ENCODE measurements at regions not wholly inside any gene's neighbourhood (a gene's known extent, or its start where the extent isn't known, plus 50 kb on each side); places are given as distances from the start of the nearest gene placed in this dataset.

- TF ChIP-seq CTCF (conservative IDR thresholded peaks at IDR 0.05; ENCODE audit: low read depth in 2 of 2): no peak
- TF ChIP-seq, protein P1, sequence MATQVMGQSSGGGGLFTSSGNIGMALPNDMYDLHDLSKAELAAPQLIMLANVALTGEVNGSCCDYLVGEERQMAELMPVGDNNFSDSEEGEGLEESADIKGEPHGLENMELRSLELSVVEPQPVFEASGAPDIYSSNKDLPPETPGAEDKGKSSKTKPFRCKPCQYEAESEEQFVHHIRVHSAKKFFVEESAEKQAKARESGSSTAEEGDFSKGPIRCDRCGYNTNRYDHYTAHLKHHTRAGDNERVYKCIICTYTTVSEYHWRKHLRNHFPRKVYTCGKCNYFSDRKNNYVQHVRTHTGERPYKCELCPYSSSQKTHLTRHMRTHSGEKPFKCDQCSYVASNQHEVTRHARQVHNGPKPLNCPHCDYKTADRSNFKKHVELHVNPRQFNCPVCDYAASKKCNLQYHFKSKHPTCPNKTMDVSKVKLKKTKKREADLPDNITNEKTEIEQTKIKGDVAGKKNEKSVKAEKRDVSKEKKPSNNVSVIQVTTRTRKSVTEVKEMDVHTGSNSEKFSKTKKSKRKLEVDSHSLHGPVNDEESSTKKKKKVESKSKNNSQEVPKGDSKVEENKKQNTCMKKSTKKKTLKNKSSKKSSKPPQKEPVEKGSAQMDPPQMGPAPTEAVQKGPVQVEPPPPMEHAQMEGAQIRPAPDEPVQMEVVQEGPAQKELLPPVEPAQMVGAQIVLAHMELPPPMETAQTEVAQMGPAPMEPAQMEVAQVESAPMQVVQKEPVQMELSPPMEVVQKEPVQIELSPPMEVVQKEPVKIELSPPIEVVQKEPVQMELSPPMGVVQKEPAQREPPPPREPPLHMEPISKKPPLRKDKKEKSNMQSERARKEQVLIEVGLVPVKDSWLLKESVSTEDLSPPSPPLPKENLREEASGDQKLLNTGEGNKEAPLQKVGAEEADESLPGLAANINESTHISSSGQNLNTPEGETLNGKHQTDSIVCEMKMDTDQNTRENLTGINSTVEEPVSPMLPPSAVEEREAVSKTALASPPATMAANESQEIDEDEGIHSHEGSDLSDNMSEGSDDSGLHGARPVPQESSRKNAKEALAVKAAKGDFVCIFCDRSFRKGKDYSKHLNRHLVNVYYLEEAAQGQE (IDR thresholded peaks at IDR 0.05; ENCODE audit: unreplicated experiment): no peak
- TF ChIP-seq POLR2AphosphoS5 (IDR thresholded peaks at IDR 0.05; ENCODE audit: low read depth): no peak
- TF ChIP-seq, protein P2, sequence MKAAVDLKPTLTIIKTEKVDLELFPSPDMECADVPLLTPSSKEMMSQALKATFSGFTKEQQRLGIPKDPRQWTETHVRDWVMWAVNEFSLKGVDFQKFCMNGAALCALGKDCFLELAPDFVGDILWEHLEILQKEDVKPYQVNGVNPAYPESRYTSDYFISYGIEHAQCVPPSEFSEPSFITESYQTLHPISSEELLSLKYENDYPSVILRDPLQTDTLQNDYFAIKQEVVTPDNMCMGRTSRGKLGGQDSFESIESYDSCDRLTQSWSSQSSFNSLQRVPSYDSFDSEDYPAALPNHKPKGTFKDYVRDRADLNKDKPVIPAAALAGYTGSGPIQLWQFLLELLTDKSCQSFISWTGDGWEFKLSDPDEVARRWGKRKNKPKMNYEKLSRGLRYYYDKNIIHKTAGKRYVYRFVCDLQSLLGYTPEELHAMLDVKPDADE (IDR thresholded peaks at IDR 0.05): no peak
- TF ChIP-seq ZNF331 (CRISPR knock-in tag; IDR thresholded peaks at IDR 0.05; ENCODE audit: low read depth): no peak
- no peak for TF ChIP-seq JUNB (IDR thresholded peaks at IDR 0.05; ENCODE audit: unreplicated experiment)
- TF ChIP-seq ZNF462 (CRISPR knock-in tag; IDR thresholded peaks at IDR 0.05): no peak
Measured at GRCh38 chr5:72628771-72629371, 121.7 kb upstream of the ZNF366 start.
